ENCODE measurements at regions not wholly inside any gene's neighbourhood (a gene's known extent, or its start where the extent isn't known, plus 50 kb on each side); places are given as distances from the start of the nearest gene placed in this dataset.

- Mint-ChIP-seq H3K36me3 (ENCODE audit: insufficient read depth in 1 of 3, low read depth in 3 of 3) (no peaks in the 10 kb centered on the region; a peak in 1 of 7 replicates), H3K4me1 (peaks cover 21 to 29% of the 10 kb centered on the region in 2 experiments), H3K4me3 (no peak overlapping the region), H3K9me3 (peaks cover 3 to 4% of the 10 kb centered on the region in 2 experiments; a peak in 2 of 5 replicates), H3K27ac (no peak overlapping the region), H3K27me3 (ENCODE audit: low read depth) (peaks cover 8% of the 10 kb centered on the region)
- Histone ChIP-seq H2BK12ac (ENCODE audit: insufficient read length, low read depth, low read length) (no peak overlapping the region), H3K27me3 (ENCODE audit: insufficient read depth, low read length) (no peaks in the 10 kb centered on the region), H3K4me1 (ENCODE audit: insufficient read depth, low read length) (peaks cover 3% of the 10 kb centered on the region), H3K9ac (ENCODE audit: extremely low read depth, insufficient read length, low read length) (no peak overlapping the region), H2BK120ac (ENCODE audit: low read depth, low read length, poor library complexity, severe bottlenecking) (no peak overlapping the region), H4K91ac (ENCODE audit: insufficient read length, low read depth, low read length) (no peak overlapping the region), H3K4me2 (ENCODE audit: insufficient read depth, insufficient read length, low read length) (no peak overlapping the region), H2BK20ac (ENCODE audit: low read depth, low read length, poor library complexity, severe bottlenecking) (no peak overlapping the region), H3K27ac (ENCODE audit: insufficient read length, low read depth, low read length) (no peak overlapping the region), H3K9me3 (ENCODE audit: control insufficient read depth, low read depth, low read length) (no peaks in the 10 kb centered on the region), H4K5ac (ENCODE audit: insufficient read length, low read depth, low read length) (no peak overlapping the region), H2AFZ (ENCODE audit: low read length) (no peak overlapping the region), H3K23ac (ENCODE audit: insufficient read length, low read depth, low read length) (no peak overlapping the region), H4K8ac (replicated peaks; ENCODE audit: insufficient read length, low read depth, low read length) (no peak overlapping the region), H3T11ph (ENCODE audit: low read length) (no peak overlapping the region), H2AK5ac (ENCODE audit: insufficient read length, low read length) (no peak overlapping the region), H2BK5ac (ENCODE audit: insufficient read length, low read length) (no peak overlapping the region), H3K79me2 (ENCODE audit: insufficient read depth, low read length) (no peaks in the 10 kb centered on the region), H3K56ac (ENCODE audit: insufficient read length, low read depth, low read length) (no peak overlapping the region), H4K20me1 (ENCODE audit: control insufficient read depth, insufficient read depth, insufficient read length) (no peaks in the 10 kb centered on the region), H3K18ac (ENCODE audit: insufficient read length, low read depth, low read length) (no peak overlapping the region), H3K14ac (ENCODE audit: insufficient read depth, low read length) (no peak overlapping the region), H3K23me2 (ENCODE audit: insufficient read length, low read depth, low read length, poor library complexity, severe bottlenecking) (no peaks in the 10 kb centered on the region), H3K4ac (ENCODE audit: low read depth, low read length) (no peak overlapping the region), H2BK15ac (ENCODE audit: low read depth, low read length) (no peak overlapping the region), H3K79me1 (ENCODE audit: insufficient read depth, low read depth, low read length, poor library complexity, severe bottlenecking) (no peaks in the 10 kb centered on the region)
- WGBS (ENCODE audit: extremely low coverage, insufficient read length, low lambda C conversion rate) = no CpG with 5 or more reads among the region's 4 CpGs
- DNase-seq = no peak
- TF ChIP-seq CTCF (conservative IDR thresholded peaks at IDR 0.05) = no peak
Measured at GRCh38 chr1:234773936-234774677, 164.1 kb upstream of the IRF2BP2 start.

Measured in H9 (cell line).